ENCODE measurements at regions not wholly inside any gene's neighbourhood (a gene's known extent, or its start where the extent isn't known, plus 50 kb on each side); places are given as distances from the start of the nearest gene placed in this dataset.

GRCh38 chr22:49686495-49687219, 141.0 kb downstream of the BRD1 start:
- Histone ChIP-seq H3K4me1 (ENCODE audit: control insufficient read depth, insufficient read depth, low read length) (no peaks in the 10 kb centered on the region), H3K36me3 (ENCODE audit: control insufficient read depth in 2 of 2, insufficient read depth in 1 of 2, low read length in 2 of 2) (no peaks in the 10 kb centered on the region), H3K27ac (ENCODE audit: extremely low read depth, low read depth, low read length) (no peak overlapping the region), H3K4me3 (ENCODE audit: low read depth, low read length) (no peak overlapping the region), H3K9me3 (ENCODE audit: control insufficient read depth, insufficient read depth, low read depth, low read length) (no peaks in the 10 kb centered on the region; the same call in 1 of the 2 replicates)
- CTCF ChIA-PET = interaction anchor here (1.2 to 1.3 kb wide), 2 partner anchors 10 to 15 kb away, joined by 3 read pairs; no protein-coding TSS in a partner anchor
- POLR2A ChIA-PET = no interaction called here
- no peak for TF ChIP-seq GLIS2 (tag by site-specific recombination; IDR thresholded peaks at IDR 0.05)
- no peak for TF ChIP-seq ZNF214 (tag by site-specific recombination; IDR thresholded peaks at IDR 0.05; ENCODE audit: borderline replicate concordance)
- no peak for TF ChIP-seq ZNF449 (tag by site-specific recombination; IDR thresholded peaks at IDR 0.05)
- TF ChIP-seq SCRT2 (tag by site-specific recombination; IDR thresholded peaks at IDR 0.05) = peak; percentile 62
- no peak for TF ChIP-seq KLF16 (tag by site-specific recombination; IDR thresholded peaks at IDR 0.05)
- TF ChIP-seq ZNF792 (tag by site-specific recombination; IDR thresholded peaks at IDR 0.05) = no peak

- Histone ChIP-seq H3K27ac (ENCODE audit: extremely low read depth, low read depth, low read length) (no peak overlapping the region), H3K36me3 (ENCODE audit: control insufficient read depth in 2 of 2, insufficient read depth in 1 of 2, low read length in 2 of 2) (no peaks in the 10 kb centered on the region), H3K4me3 (ENCODE audit: low read depth, low read length) (no peak overlapping the region), H3K9me3 (ENCODE audit: control insufficient read depth, insufficient read depth, low read depth, low read length) (no peaks in the 10 kb centered on the region), H3K4me1 (ENCODE audit: control insufficient read depth, insufficient read depth, low read length) (no peaks in the 10 kb centered on the region)
- CTCF ChIA-PET = no interaction called here
- POLR2A ChIA-PET = no interaction called here
- TF ChIP-seq SALL2 (tag by site-specific recombination; IDR thresholded peaks at IDR 0.05; ENCODE audit: borderline replicate concordance) = no peak
- TF ChIP-seq ZNF677 (tag by site-specific recombination; IDR thresholded peaks at IDR 0.05) = no peak
- no peak for TF ChIP-seq ZNF335 (tag by site-specific recombination; conservative IDR thresholded peaks at IDR 0.05)
- TF ChIP-seq KLF1 (tag by site-specific recombination; IDR thresholded peaks at IDR 0.05) = no peak
- no peak for TF ChIP-seq ZNF623 (tag by site-specific recombination; IDR thresholded peaks at IDR 0.05)
- no peak for TF ChIP-seq ZNF280D (tag by site-specific recombination; IDR thresholded peaks at IDR 0.05)
- TF ChIP-seq ZNF48 (tag by site-specific recombination; IDR thresholded peaks at IDR 0.05) = no peak
- no peak for TF ChIP-seq ZNF629 (tag by site-specific recombination; IDR thresholded peaks at IDR 0.05)
- TF ChIP-seq ZNF37A (tag by site-specific recombination; IDR thresholded peaks at IDR 0.05) = no peak
- TF ChIP-seq ZNF302 (tag by site-specific recombination; IDR thresholded peaks at IDR 0.05; ENCODE audit: low read depth) = no peak
- TF ChIP-seq INSM2 (tag by site-specific recombination; IDR thresholded peaks at IDR 0.05) = no peak
- no peak for TF ChIP-seq ZNF777 (tag by site-specific recombination; IDR thresholded peaks at IDR 0.05; ENCODE audit: borderline replicate concordance)
- TF ChIP-seq ZNF707 (tag by site-specific recombination; IDR thresholded peaks at IDR 0.05) = no peak
- TF ChIP-seq, protein P1, sequence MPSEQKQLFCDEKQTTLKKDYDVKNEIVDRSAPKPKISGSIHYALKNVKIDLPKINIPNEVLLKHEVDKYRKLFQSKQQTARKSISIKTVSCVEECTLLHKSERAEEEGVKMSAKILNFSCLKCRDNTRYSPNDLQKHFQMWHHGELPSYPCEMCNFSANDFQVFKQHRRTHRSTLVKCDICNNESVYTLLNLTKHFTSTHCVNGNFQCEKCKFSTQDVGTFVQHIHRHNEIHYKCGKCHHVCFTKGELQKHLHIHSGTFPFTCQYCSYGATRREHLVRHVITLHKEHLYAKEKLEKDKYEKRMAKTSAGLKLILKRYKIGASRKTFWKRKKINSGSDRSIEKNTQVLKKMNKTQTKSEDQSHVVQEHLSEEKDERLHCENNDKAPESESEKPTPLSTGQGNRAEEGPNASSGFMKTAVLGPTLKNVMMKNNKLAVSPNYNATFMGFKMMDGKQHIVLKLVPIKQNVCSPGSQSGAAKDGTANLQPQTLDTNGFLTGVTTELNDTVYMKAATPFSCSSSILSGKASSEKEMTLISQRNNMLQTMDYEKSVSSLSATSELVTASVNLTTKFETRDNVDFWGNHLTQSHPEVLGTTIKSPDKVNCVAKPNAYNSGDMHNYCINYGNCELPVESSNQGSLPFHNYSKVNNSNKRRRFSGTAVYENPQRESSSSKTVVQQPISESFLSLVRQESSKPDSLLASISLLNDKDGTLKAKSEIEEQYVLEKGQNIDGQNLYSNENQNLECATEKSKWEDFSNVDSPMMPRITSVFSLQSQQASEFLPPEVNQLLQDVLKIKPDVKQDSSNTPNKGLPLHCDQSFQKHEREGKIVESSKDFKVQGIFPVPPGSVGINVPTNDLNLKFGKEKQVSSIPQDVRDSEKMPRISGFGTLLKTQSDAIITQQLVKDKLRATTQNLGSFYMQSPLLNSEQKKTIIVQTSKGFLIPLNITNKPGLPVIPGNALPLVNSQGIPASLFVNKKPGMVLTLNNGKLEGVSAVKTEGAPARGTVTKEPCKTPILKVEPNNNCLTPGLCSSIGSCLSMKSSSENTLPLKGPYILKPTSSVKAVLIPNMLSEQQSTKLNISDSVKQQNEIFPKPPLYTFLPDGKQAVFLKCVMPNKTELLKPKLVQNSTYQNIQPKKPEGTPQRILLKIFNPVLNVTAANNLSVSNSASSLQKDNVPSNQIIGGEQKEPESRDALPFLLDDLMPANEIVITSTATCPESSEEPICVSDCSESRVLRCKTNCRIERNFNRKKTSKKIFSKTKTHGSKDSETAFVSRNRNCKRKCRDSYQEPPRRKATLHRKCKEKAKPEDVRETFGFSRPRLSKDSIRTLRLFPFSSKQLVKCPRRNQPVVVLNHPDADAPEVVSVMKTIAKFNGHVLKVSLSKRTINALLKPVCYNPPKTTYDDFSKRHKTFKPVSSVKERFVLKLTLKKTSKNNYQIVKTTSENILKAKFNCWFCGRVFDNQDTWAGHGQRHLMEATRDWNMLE (tag by site-specific recombination; conservative IDR thresholded peaks at IDR 0.05; ENCODE audit: low read depth) = no peak
- no peak for TF ChIP-seq ZNF132 (tag by site-specific recombination; IDR thresholded peaks at IDR 0.05; ENCODE audit: borderline replicate concordance)
- no peak for TF ChIP-seq KLF10 (tag by site-specific recombination; IDR thresholded peaks at IDR 0.05)
- TF ChIP-seq ZNF155 (tag by site-specific recombination; IDR thresholded peaks at IDR 0.05) = no peak
- no peak for TF ChIP-seq REPIN1 (tag by site-specific recombination; IDR thresholded peaks at IDR 0.05; ENCODE audit: low read depth)
These were observed 142.0 kb downstream of the BRD1 start for GRCh38 chr22:49685686-49686085.
